ENCODE measurements at regions not wholly inside any gene's neighbourhood (a gene's known extent, or its start where the extent isn't known, plus 50 kb on each side); places are given as distances from the start of the nearest gene placed in this dataset.
A peak's percentile ranks its signal among the peaks of the same experiment; 100 is the strongest.

GRCh38 chr5:2134543-2135292 lies 252.0 kb upstream of the IRX4 start:
- ATAC-seq (peak; percentile 83), DNase-seq (peak; percentile 49)
- no peak for TF ChIP-seq EZH2 (IDR thresholded peaks at IDR 0.05; ENCODE audit: low read length, unreplicated experiment)
- Histone ChIP-seq H3K9me2 (replicated peaks; ENCODE audit: low read length) (no peaks in the 10 kb centered on the region), H3K36me3 (ENCODE audit: low read depth, low read length) (no peaks in the 10 kb centered on the region), H3K79me2 (ENCODE audit: low read length) (no peaks in the 10 kb centered on the region), H2AFZ (ENCODE audit: low read length) (0 out of 2 replicates have a peak overlapping the region, but pooled peaks have one; percentile 22), H3F3A (ENCODE audit: low read length, unreplicated experiment) (no peaks in the 10 kb centered on the region), H3K4me3 (ENCODE audit: low read length) (0 out of 2 replicates have a peak overlapping the region, but pooled peaks have one; percentile 21), H3K9me3 (ENCODE audit: low read length) (no peaks in the 10 kb centered on the region), H4K20me1 (ENCODE audit: low read length) (no peaks in the 10 kb centered on the region), H3K27ac (ENCODE audit: low read length) (no peak overlapping the region), H3K27me3 (ENCODE audit: low read length) (peaks cover 12% of the 10 kb centered on the region), H3K9ac (ENCODE audit: low read length) (no peak overlapping the region), H3K4me1 (ENCODE audit: insufficient read depth, low read length) (peaks cover 7% of the 10 kb centered on the region), H3K4me2 (ENCODE audit: low read length) (peak overlapping the region; percentile 62)
- intact Hi-C loops (cut with micrococcal nuclease), result no loop called here
- POLR2A ChIA-PET (ENCODE audit: unreplicated experiment), result no interaction called here
- CTCF ChIA-PET, result no interaction called here
- no TSS peak for BruUV-seq (replicated peaks)

- H3K79me2 ChIP-seq (ENCODE audit: low read length), result no peaks in the 10 kb centered on the region
- H3K4me1 ChIP-seq (ENCODE audit: insufficient read depth, low read length), result peaks cover 7% of the 10 kb centered on the region
- no peaks in the 10 kb centered on the region for H3F3A ChIP-seq (ENCODE audit: low read length, unreplicated experiment)
- H3K9ac ChIP-seq (ENCODE audit: low read length), result no peak overlapping the region
- H3K9me2 ChIP-seq (replicated peaks; ENCODE audit: low read length), result no peaks in the 10 kb centered on the region
- H4K20me1 ChIP-seq (ENCODE audit: low read length), result no peaks in the 10 kb centered on the region
- no peak overlapping the region for H2AFZ ChIP-seq (ENCODE audit: low read length)
- H3K4me2 ChIP-seq (ENCODE audit: low read length), result no peak overlapping the region
- H3K4me3 ChIP-seq (ENCODE audit: low read length), result no peak overlapping the region
- no peak overlapping the region for H3K27ac ChIP-seq (ENCODE audit: low read length)
- intact Hi-C loops (cut with micrococcal nuclease), result no loop called here
- peaks cover 12% of the 10 kb centered on the region; the same call in 1 of the 2 replicates for H3K27me3 ChIP-seq (ENCODE audit: low read length)
- CTCF ChIA-PET, result no interaction called here
- TF ChIP-seq, protein P1, sequence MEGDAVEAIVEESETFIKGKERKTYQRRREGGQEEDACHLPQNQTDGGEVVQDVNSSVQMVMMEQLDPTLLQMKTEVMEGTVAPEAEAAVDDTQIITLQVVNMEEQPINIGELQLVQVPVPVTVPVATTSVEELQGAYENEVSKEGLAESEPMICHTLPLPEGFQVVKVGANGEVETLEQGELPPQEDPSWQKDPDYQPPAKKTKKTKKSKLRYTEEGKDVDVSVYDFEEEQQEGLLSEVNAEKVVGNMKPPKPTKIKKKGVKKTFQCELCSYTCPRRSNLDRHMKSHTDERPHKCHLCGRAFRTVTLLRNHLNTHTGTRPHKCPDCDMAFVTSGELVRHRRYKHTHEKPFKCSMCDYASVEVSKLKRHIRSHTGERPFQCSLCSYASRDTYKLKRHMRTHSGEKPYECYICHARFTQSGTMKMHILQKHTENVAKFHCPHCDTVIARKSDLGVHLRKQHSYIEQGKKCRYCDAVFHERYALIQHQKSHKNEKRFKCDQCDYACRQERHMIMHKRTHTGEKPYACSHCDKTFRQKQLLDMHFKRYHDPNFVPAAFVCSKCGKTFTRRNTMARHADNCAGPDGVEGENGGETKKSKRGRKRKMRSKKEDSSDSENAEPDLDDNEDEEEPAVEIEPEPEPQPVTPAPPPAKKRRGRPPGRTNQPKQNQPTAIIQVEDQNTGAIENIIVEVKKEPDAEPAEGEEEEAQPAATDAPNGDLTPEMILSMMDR (conservative IDR thresholded peaks at IDR 0.05; ENCODE audit: low read depth, low read length), result no peak
- no peak for TF ChIP-seq EZH2 (IDR thresholded peaks at IDR 0.05; ENCODE audit: low read length, unreplicated experiment)
- TF ChIP-seq EZH2phosphoT487 (IDR thresholded peaks at IDR 0.05; ENCODE audit: borderline replicate concordance, low read length), result no peak
- no TSS peak for BruUV-seq (replicated peaks)
- POLR2A ChIA-PET (ENCODE audit: unreplicated experiment), result no interaction called here
- ATAC-seq (no peak), DNase-seq (no peak)
- no peaks in the 10 kb centered on the region for H3K9me3 ChIP-seq (ENCODE audit: low read length)
- no peaks in the 10 kb centered on the region for H3K36me3 ChIP-seq (ENCODE audit: low read depth, low read length)
Measured at GRCh38 chr5:2133936-2134335, 251.2 kb upstream of the IRX4 start.

- H3K36me3 ChIP-seq (ENCODE audit: low read depth, low read length), result no peaks in the 10 kb centered on the region
- no peak for DNase-seq
- ChIA-PET CTCF (no interaction called here), POLR2A (ENCODE audit: unreplicated experiment) (no interaction called here)
- no peak overlapping the region for H3K4me3 ChIP-seq (ENCODE audit: low read length)
- no peak overlapping the region for H3K9ac ChIP-seq (ENCODE audit: low read length)
- H3K4me1 ChIP-seq (ENCODE audit: insufficient read depth, low read length), result peaks cover 7% of the 10 kb centered on the region
- H4K20me1 ChIP-seq (ENCODE audit: low read length), result no peaks in the 10 kb centered on the region
- no TSS peak for BruUV-seq (replicated peaks)
- intact Hi-C loops (cut with micrococcal nuclease), result no loop called here
- TF ChIP-seq, protein P1 (conservative IDR thresholded peaks at IDR 0.05; ENCODE audit: low read depth, low read length), result no peak
- TF ChIP-seq EZH2phosphoT487 (IDR thresholded peaks at IDR 0.05; ENCODE audit: borderline replicate concordance, low read length) (no peak), EZH2 (IDR thresholded peaks at IDR 0.05; ENCODE audit: low read length, unreplicated experiment) (no peak)
- no peaks in the 10 kb centered on the region for H3K79me2 ChIP-seq (ENCODE audit: low read length)
- no peak for ATAC-seq
- no peak overlapping the region for H3K27ac ChIP-seq (ENCODE audit: low read length)
- peaks cover 15% of the 10 kb centered on the region; the same call in 1 of the 2 replicates for H3K27me3 ChIP-seq (ENCODE audit: low read length)
- H3F3A ChIP-seq (ENCODE audit: low read length, unreplicated experiment), result no peaks in the 10 kb centered on the region
- no peaks in the 10 kb centered on the region for H3K9me2 ChIP-seq (replicated peaks; ENCODE audit: low read length)
- no peaks in the 10 kb centered on the region for H3K9me3 ChIP-seq (ENCODE audit: low read length)
- H2AFZ ChIP-seq (ENCODE audit: low read length), result no peak overlapping the region
- no peak overlapping the region for H3K4me2 ChIP-seq (ENCODE audit: low read length)
Measured at GRCh38 chr5:2133080-2133479, 250.4 kb upstream of the IRX4 start.
